ENCODE measurements at regions not wholly inside any gene's neighbourhood (a gene's known extent, or its start where the extent isn't known, plus 50 kb on each side); places are given as distances from the start of the nearest gene placed in this dataset.

GRCh38 chr4:165721815-165722214 is 151.2 kb upstream of the TLL1 start:
- no peak for TF ChIP-seq YY1 (IDR thresholded peaks at IDR 0.05; ENCODE audit: extremely low read depth, insufficient replicate concordance, low read depth, low read length)
- TF ChIP-seq, protein P1, sequence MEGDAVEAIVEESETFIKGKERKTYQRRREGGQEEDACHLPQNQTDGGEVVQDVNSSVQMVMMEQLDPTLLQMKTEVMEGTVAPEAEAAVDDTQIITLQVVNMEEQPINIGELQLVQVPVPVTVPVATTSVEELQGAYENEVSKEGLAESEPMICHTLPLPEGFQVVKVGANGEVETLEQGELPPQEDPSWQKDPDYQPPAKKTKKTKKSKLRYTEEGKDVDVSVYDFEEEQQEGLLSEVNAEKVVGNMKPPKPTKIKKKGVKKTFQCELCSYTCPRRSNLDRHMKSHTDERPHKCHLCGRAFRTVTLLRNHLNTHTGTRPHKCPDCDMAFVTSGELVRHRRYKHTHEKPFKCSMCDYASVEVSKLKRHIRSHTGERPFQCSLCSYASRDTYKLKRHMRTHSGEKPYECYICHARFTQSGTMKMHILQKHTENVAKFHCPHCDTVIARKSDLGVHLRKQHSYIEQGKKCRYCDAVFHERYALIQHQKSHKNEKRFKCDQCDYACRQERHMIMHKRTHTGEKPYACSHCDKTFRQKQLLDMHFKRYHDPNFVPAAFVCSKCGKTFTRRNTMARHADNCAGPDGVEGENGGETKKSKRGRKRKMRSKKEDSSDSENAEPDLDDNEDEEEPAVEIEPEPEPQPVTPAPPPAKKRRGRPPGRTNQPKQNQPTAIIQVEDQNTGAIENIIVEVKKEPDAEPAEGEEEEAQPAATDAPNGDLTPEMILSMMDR (IDR thresholded peaks at IDR 0.05 in 2 of 3, conservative IDR thresholded peaks at IDR 0.05 in 1 of 3; ENCODE audit: borderline replicate concordance in 1 of 3, insufficient read depth in 1 of 3, low read depth in 2 of 3, low read length in 2 of 3) = no peak
- no peak for TF ChIP-seq POLR2A (IDR thresholded peaks at IDR 0.05; ENCODE audit: borderline replicate concordance, extremely low read depth, insufficient read depth, insufficient read length)
- TF ChIP-seq ZNF274 (IDR thresholded peaks at IDR 0.05; ENCODE audit: low read depth, low read length) = no peak
- TF ChIP-seq CEBPB (IDR thresholded peaks at IDR 0.05; ENCODE audit: low read depth) = no peak
- TF ChIP-seq EZH2 (IDR thresholded peaks at IDR 0.05) = no peak
- no peak for TF ChIP-seq MAX (IDR thresholded peaks at IDR 0.05)
- no peak for TF ChIP-seq ZBTB33 (IDR thresholded peaks at IDR 0.05; ENCODE audit: extremely low read depth, insufficient replicate concordance, low read length)
